ENCODE measurements at regions not wholly inside any gene's neighbourhood (a gene's known extent, or its start where the extent isn't known, plus 50 kb on each side); places are given as distances from the start of the nearest gene placed in this dataset.

DNA sequence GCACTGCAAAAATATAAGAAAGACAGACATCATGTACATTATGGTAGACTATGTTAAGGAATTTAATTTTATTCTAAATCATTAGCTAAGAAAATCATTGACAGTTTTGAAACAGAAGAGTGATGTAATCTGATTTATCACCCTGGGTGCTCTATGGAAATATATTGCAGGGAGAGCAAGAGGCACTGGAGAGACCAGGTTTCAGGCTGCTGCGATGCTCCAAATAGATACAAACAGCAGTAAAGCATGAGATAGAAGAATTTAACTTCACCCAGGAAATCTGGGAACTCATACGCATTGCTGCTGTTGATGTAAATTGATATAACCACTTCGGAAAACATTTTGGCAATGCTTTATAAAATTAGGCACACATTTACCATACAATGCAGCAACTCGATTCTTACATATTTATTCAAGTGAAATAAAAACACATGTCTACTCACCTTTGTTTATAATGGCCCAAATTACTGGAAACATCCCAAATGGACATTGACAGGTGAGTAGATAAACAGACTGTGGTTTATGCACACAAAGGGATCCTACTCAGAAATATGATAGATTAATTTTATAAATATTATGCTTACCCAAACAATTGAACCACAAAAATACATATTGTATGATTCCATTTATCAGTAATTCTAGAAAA is 535.1 kb upstream of the CHORDC1 start:
- H3K23ac ChIP-seq (ENCODE audit: low read length in 2 of 2) = no peak overlapping the region
- no peak overlapping the region for H3K18ac ChIP-seq (ENCODE audit: low read depth in 1 of 2, low read length in 2 of 2)
- no peak overlapping the region for H2AK5ac ChIP-seq (ENCODE audit: low read length, severe bottlenecking)
- no peak overlapping the region for H3K4me2 ChIP-seq (ENCODE audit: low read length, poor library complexity, severe bottlenecking)
- no peak overlapping the region for H2BK5ac ChIP-seq (ENCODE audit: low read depth, low read length, poor library complexity, severe bottlenecking)
- H3K27me3 ChIP-seq (ENCODE audit: control insufficient read depth in 1 of 2, insufficient read depth in 1 of 2, low read length in 2 of 2) = no peaks in the 10 kb centered on the region
- no peak overlapping the region for H2BK120ac ChIP-seq (ENCODE audit: low read depth, low read length)
- no peak overlapping the region for H4K8ac ChIP-seq (ENCODE audit: low read length)
- no peaks in the 10 kb centered on the region for H3K4me1 ChIP-seq (ENCODE audit: control insufficient read depth, insufficient read depth, low read depth, low read length)
- H3K4ac ChIP-seq (ENCODE audit: low read depth in 1 of 2, low read length in 2 of 2) = no peak overlapping the region
- no peaks in the 10 kb centered on the region for H3K9me3 ChIP-seq (ENCODE audit: control insufficient read depth, low read length)
- H3K9ac ChIP-seq (ENCODE audit: low read length) = no peak overlapping the region
- 88% methylated on average over 3 of the region's 4 CpGs for WGBS
- no peak overlapping the region for H2BK12ac ChIP-seq (ENCODE audit: low read length in 2 of 2)
- no peak overlapping the region for H3K27ac ChIP-seq (ENCODE audit: low read length, poor library complexity, severe bottlenecking)
- H3K79me1 ChIP-seq (replicated peaks; ENCODE audit: low read length, poor library complexity, severe bottlenecking) = no peaks in the 10 kb centered on the region
- no peak overlapping the region for H2AFZ ChIP-seq (ENCODE audit: low read depth, low read length)
- no peak overlapping the region for H3K4me3 ChIP-seq (ENCODE audit: insufficient read depth in 1 of 2, low read depth in 1 of 2, low read length in 2 of 2)
- H3K14ac ChIP-seq (ENCODE audit: low read length in 2 of 2) = no peak overlapping the region
- H4K91ac ChIP-seq (ENCODE audit: low read length) = no peak overlapping the region
- H3K36me3 ChIP-seq (ENCODE audit: control insufficient read depth in 1 of 2, insufficient read depth in 2 of 2, low read depth in 1 of 2, low read length in 2 of 2) = no peaks in the 10 kb centered on the region
- no peak overlapping the region for H2BK15ac ChIP-seq (ENCODE audit: low read depth, poor library complexity, severe bottlenecking)
- DNase-seq = no peak

DNA sequence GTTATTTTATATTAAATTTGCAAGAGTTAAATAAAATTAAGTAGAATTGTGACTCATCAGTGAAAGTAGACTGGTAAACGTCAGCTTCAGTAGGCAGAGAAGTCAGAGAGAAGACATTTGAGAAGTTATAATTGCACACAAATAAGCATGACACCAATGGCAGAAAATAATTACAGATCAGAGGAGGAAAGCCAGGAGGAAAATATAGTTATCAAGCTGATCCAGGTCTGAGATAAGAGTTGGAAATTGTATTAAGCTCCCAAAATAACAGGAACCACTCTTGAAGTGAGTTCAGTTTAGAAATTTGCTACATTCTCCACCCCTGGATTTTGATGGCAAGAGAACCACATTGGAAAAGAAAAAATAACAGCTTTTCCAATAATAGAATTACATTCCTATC is 533.8 kb upstream of the CHORDC1 start:
- Histone ChIP-seq H2BK5ac (ENCODE audit: low read depth, low read length, poor library complexity, severe bottlenecking) (no peak overlapping the region), H3K4me2 (ENCODE audit: low read length, poor library complexity, severe bottlenecking) (no peak overlapping the region), H3K9ac (ENCODE audit: low read length) (no peak overlapping the region), H3K18ac (ENCODE audit: low read depth in 1 of 2, low read length in 2 of 2) (no peak overlapping the region), H3K14ac (ENCODE audit: low read length in 2 of 2) (no peak overlapping the region), H3K4me1 (ENCODE audit: control insufficient read depth, insufficient read depth, low read depth, low read length) (no peaks in the 10 kb centered on the region), H3K27me3 (ENCODE audit: control insufficient read depth in 1 of 2, insufficient read depth in 1 of 2, low read length in 2 of 2) (no peaks in the 10 kb centered on the region), H2BK15ac (ENCODE audit: low read depth, poor library complexity, severe bottlenecking) (no peak overlapping the region), H3K79me1 (replicated peaks; ENCODE audit: low read length, poor library complexity, severe bottlenecking) (no peaks in the 10 kb centered on the region), H2BK120ac (ENCODE audit: low read depth, low read length) (no peak overlapping the region), H3K9me3 (ENCODE audit: control insufficient read depth, low read length) (peaks cover 4% of the 10 kb centered on the region), H2AK5ac (ENCODE audit: low read length, severe bottlenecking) (no peak overlapping the region), H3K23ac (ENCODE audit: low read length in 2 of 2) (no peak overlapping the region), H3K4me3 (ENCODE audit: insufficient read depth in 1 of 2, low read depth in 1 of 2, low read length in 2 of 2) (no peak overlapping the region), H3K27ac (ENCODE audit: low read length, poor library complexity, severe bottlenecking) (no peak overlapping the region), H4K91ac (ENCODE audit: low read length) (no peak overlapping the region), H3K36me3 (ENCODE audit: control insufficient read depth in 1 of 2, insufficient read depth in 2 of 2, low read depth in 1 of 2, low read length in 2 of 2) (no peaks in the 10 kb centered on the region), H2AFZ (ENCODE audit: low read depth, low read length) (no peak overlapping the region), H3K4ac (ENCODE audit: low read depth in 1 of 2, low read length in 2 of 2) (no peak overlapping the region), H2BK12ac (ENCODE audit: low read length in 2 of 2) (no peak overlapping the region), H4K8ac (ENCODE audit: low read length) (no peak overlapping the region)
- WGBS = 67% methylated on average over 1 of the region's 1 CpG
- DNase-seq = no peak

DNA sequence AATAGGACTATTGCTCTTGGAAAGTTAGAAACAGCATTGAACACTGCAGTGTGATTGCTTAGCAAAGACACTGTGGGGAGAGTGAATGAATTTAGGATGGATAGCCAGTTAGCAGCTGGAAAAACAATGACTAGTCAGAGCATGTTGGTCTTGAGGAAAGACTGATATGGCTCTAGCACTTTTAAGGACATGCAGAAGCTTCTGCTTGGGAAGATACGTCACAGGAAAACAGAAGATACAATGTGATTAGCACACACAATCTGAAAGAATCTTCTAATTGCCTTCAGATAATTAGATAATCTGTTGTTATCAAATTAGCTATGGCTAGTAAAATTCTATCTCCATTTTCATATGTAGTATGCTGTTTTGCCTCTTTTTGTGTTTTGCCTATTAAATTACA is 530.7 kb upstream of the CHORDC1 start:
- Histone ChIP-seq H3K9ac (ENCODE audit: low read length) (no peak overlapping the region), H4K8ac (ENCODE audit: low read length) (no peak overlapping the region), H3K4me2 (ENCODE audit: low read length, poor library complexity, severe bottlenecking) (no peak overlapping the region), H3K27ac (ENCODE audit: low read length, poor library complexity, severe bottlenecking) (no peak overlapping the region), H3K79me1 (replicated peaks; ENCODE audit: low read length, poor library complexity, severe bottlenecking) (no peaks in the 10 kb centered on the region), H2AK5ac (ENCODE audit: low read length, severe bottlenecking) (no peak overlapping the region), H3K23ac (ENCODE audit: low read length in 2 of 2) (no peak overlapping the region), H2BK15ac (ENCODE audit: low read depth, poor library complexity, severe bottlenecking) (no peak overlapping the region), H2BK12ac (ENCODE audit: low read length in 2 of 2) (no peak overlapping the region), H3K4ac (ENCODE audit: low read depth in 1 of 2, low read length in 2 of 2) (no peak overlapping the region), H3K14ac (ENCODE audit: low read length in 2 of 2) (no peak overlapping the region), H4K91ac (ENCODE audit: low read length) (no peak overlapping the region), H3K4me3 (ENCODE audit: insufficient read depth in 1 of 2, low read depth in 1 of 2, low read length in 2 of 2) (no peak overlapping the region), H2BK5ac (ENCODE audit: low read depth, low read length, poor library complexity, severe bottlenecking) (no peak overlapping the region), H3K9me3 (ENCODE audit: control insufficient read depth, low read length) (peaks cover 6% of the 10 kb centered on the region), H2AFZ (ENCODE audit: low read depth, low read length) (no peak overlapping the region), H2BK120ac (ENCODE audit: low read depth, low read length) (no peak overlapping the region), H3K4me1 (ENCODE audit: control insufficient read depth, insufficient read depth, low read depth, low read length) (no peaks in the 10 kb centered on the region), H3K18ac (ENCODE audit: low read depth in 1 of 2, low read length in 2 of 2) (no peak overlapping the region), H3K27me3 (ENCODE audit: control insufficient read depth in 1 of 2, insufficient read depth in 1 of 2, low read length in 2 of 2) (no peaks in the 10 kb centered on the region), H3K36me3 (ENCODE audit: control insufficient read depth in 1 of 2, insufficient read depth in 2 of 2, low read depth in 1 of 2, low read length in 2 of 2) (no peaks in the 10 kb centered on the region)
- WGBS = no CpG with 5 or more reads among the region's 1 CpG
- DNase-seq = no peak

DNA sequence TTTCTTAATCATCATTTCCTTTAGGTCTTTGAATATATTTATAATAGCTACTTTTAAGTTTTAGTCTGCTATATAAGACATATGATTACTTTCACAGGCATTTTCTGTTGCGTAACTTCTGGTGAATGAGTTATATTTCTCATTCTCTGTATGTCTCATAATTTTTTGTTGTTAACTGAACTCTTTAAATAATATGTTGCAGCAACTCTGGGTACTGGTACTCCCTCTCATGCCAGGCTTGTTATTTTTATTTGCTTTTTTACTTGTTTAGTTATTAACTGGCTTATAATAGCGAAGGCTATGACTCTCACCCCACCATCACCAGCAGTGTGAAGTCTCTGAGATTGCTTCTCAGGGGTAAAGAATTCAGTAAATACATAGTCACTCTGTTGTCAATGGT is 524.2 kb upstream of the CHORDC1 start:
- Histone ChIP-seq H2AFZ (ENCODE audit: low read depth, low read length) (no peak overlapping the region), H3K18ac (ENCODE audit: low read depth in 1 of 2, low read length in 2 of 2) (no peak overlapping the region), H3K14ac (ENCODE audit: low read length in 2 of 2) (no peak overlapping the region), H3K9ac (ENCODE audit: low read length) (no peak overlapping the region), H3K4me1 (ENCODE audit: control insufficient read depth, insufficient read depth, low read depth, low read length) (no peaks in the 10 kb centered on the region), H3K23ac (ENCODE audit: low read length in 2 of 2) (no peak overlapping the region), H2AK5ac (ENCODE audit: low read length, severe bottlenecking) (no peak overlapping the region), H3K4ac (ENCODE audit: low read depth in 1 of 2, low read length in 2 of 2) (no peak overlapping the region), H2BK5ac (ENCODE audit: low read depth, low read length, poor library complexity, severe bottlenecking) (no peak overlapping the region), H3K4me2 (ENCODE audit: low read length, poor library complexity, severe bottlenecking) (no peak overlapping the region), H3K27me3 (ENCODE audit: control insufficient read depth in 1 of 2, insufficient read depth in 1 of 2, low read length in 2 of 2) (no peaks in the 10 kb centered on the region), H2BK12ac (ENCODE audit: low read length in 2 of 2) (no peak overlapping the region), H2BK15ac (ENCODE audit: low read depth, poor library complexity, severe bottlenecking) (no peak overlapping the region), H3K36me3 (ENCODE audit: control insufficient read depth in 1 of 2, insufficient read depth in 2 of 2, low read depth in 1 of 2, low read length in 2 of 2) (no peaks in the 10 kb centered on the region), H3K79me1 (replicated peaks; ENCODE audit: low read length, poor library complexity, severe bottlenecking) (no peaks in the 10 kb centered on the region), H4K8ac (ENCODE audit: low read length) (no peak overlapping the region), H3K27ac (ENCODE audit: low read length, poor library complexity, severe bottlenecking) (no peak overlapping the region), H4K91ac (ENCODE audit: low read length) (no peak overlapping the region), H2BK120ac (ENCODE audit: low read depth, low read length) (no peak overlapping the region), H3K9me3 (ENCODE audit: control insufficient read depth, low read length) (peaks cover 32% of the 10 kb centered on the region), H3K4me3 (ENCODE audit: insufficient read depth in 1 of 2, low read depth in 1 of 2, low read length in 2 of 2) (no peak overlapping the region)
- DNase-seq = no peak
- no CpG with 5 or more reads among the region's 2 CpGs for WGBS

Measured in mesenchymal stem cell (in vitro differentiated cells and primary cell).